ENCODE measurements at regions not wholly inside any gene's neighbourhood (a gene's known extent, or its start where the extent isn't known, plus 50 kb on each side); places are given as distances from the start of the nearest gene placed in this dataset.

DNA sequence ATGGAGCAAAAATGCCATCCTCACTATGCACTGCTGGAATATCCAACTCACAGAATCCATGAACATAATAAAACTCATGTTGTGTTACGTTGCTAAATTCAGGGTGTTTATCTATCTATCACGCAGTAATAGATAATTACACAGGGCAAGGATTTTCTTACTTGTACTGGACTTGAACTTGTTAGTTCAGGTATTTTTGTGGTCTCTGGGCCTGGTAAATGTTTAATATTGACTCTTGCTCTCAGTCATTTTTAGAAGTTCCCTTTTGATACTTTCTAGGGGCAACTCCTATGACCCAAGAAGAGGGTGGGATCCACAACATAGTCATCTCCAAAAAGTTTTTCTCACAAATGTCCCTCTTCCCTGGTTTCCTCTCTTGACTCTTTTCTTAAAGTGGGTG is 522.4 kb upstream of the IGFBP7 start:
- H3K9ac ChIP-seq (ENCODE audit: low read length) = no peak overlapping the region
- H3K36me3 ChIP-seq (ENCODE audit: control insufficient read depth in 1 of 2, insufficient read depth in 2 of 2, low read length in 2 of 2) = no peaks in the 10 kb centered on the region
- no peak overlapping the region for H2AK5ac ChIP-seq (ENCODE audit: low read length)
- H4K8ac ChIP-seq (ENCODE audit: low read depth, low read length) = no peak overlapping the region
- WGBS (ENCODE audit: extremely low coverage, insufficient coverage, insufficient read length) = no CpG with 5 or more reads among the region's 2 CpGs
- H3K4me2 ChIP-seq (ENCODE audit: low read length) = no peak overlapping the region
- H2AFZ ChIP-seq (ENCODE audit: insufficient read depth, low read length, poor library complexity) = no peak overlapping the region
- no peaks in the 10 kb centered on the region for H3K79me2 ChIP-seq (ENCODE audit: control insufficient read depth, insufficient read depth, low read length, poor library complexity)
- no peaks in the 10 kb centered on the region for H3K27me3 ChIP-seq (ENCODE audit: insufficient read depth, low read length)
- H3K4ac ChIP-seq (ENCODE audit: low read depth, low read length) = no peak overlapping the region
- no peak for DNase-seq
- H2BK120ac ChIP-seq (ENCODE audit: insufficient read depth, low read length, poor library complexity) = no peak overlapping the region
- no peak overlapping the region for H3K23ac ChIP-seq (ENCODE audit: low read length)
- no peaks in the 10 kb centered on the region for H3K4me1 ChIP-seq (ENCODE audit: control insufficient read depth in 1 of 2, insufficient read depth in 2 of 2, low read length in 2 of 2)
- H3K18ac ChIP-seq (ENCODE audit: low read length) = no peak overlapping the region
- H4K91ac ChIP-seq (ENCODE audit: low read depth, low read length) = no peak overlapping the region
- no peaks in the 10 kb centered on the region for H3K79me1 ChIP-seq (ENCODE audit: low read length)
- H2BK5ac ChIP-seq (ENCODE audit: low read depth, low read length, poor library complexity) = no peak overlapping the region
- H3K27ac ChIP-seq (ENCODE audit: low read depth, low read length) = no peak overlapping the region
- no peak overlapping the region for H3K14ac ChIP-seq (ENCODE audit: low read length)
- no peak overlapping the region for H3K4me3 ChIP-seq (ENCODE audit: low read depth, low read length)
- H3K9me3 ChIP-seq (ENCODE audit: insufficient read depth, low read depth, low read length) = no peaks in the 10 kb centered on the region
- H4K12ac ChIP-seq (ENCODE audit: low read depth, low read length) = no peak overlapping the region
- no peak overlapping the region for H2BK12ac ChIP-seq (ENCODE audit: low read length)

DNA sequence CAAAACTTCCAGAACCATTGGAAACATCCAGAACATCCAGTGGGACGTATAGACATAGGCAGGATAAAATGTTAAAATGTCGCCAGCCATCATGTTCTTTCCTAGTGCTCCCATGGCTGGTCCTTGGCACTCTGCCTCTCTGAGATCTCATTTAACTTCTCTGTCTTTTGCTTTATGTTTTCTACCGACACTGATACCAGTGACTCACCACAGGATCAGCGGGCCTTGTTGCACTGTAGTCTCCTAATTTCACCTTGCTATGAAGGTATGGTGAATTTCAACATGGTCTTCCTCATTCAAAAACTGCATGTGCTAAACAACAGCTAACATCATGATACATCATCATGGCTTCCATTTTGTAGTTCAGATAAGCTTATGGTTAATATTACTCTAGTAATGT is 521.0 kb upstream of the IGFBP7 start:
- no peak overlapping the region for H3K4me3 ChIP-seq (ENCODE audit: low read depth, low read length)
- H3K79me1 ChIP-seq (ENCODE audit: low read length) = no peaks in the 10 kb centered on the region
- no peak overlapping the region for H3K9ac ChIP-seq (ENCODE audit: low read length)
- no peak overlapping the region for H3K18ac ChIP-seq (ENCODE audit: low read length)
- no peak overlapping the region for H3K27ac ChIP-seq (ENCODE audit: low read depth, low read length)
- H4K91ac ChIP-seq (ENCODE audit: low read depth, low read length) = no peak overlapping the region
- H2AFZ ChIP-seq (ENCODE audit: insufficient read depth, low read length, poor library complexity) = no peak overlapping the region
- H3K36me3 ChIP-seq (ENCODE audit: control insufficient read depth in 1 of 2, insufficient read depth in 2 of 2, low read length in 2 of 2) = no peaks in the 10 kb centered on the region
- no peak overlapping the region for H2BK120ac ChIP-seq (ENCODE audit: insufficient read depth, low read length, poor library complexity)
- H3K9me3 ChIP-seq (ENCODE audit: insufficient read depth, low read depth, low read length) = no peaks in the 10 kb centered on the region
- H2BK5ac ChIP-seq (ENCODE audit: low read depth, low read length, poor library complexity) = no peak overlapping the region
- H2AK5ac ChIP-seq (ENCODE audit: low read length) = no peak overlapping the region
- no peak overlapping the region for H2BK12ac ChIP-seq (ENCODE audit: low read length)
- no peaks in the 10 kb centered on the region for H3K4me1 ChIP-seq (ENCODE audit: control insufficient read depth in 1 of 2, insufficient read depth in 2 of 2, low read length in 2 of 2)
- no peak overlapping the region for H3K4me2 ChIP-seq (ENCODE audit: low read length)
- DNase-seq = peak in 1 of 2 donors; percentile 10
- H3K27me3 ChIP-seq (ENCODE audit: insufficient read depth, low read length) = no peaks in the 10 kb centered on the region
- no peaks in the 10 kb centered on the region for H3K79me2 ChIP-seq (ENCODE audit: control insufficient read depth, insufficient read depth, low read length, poor library complexity)
- H4K8ac ChIP-seq (ENCODE audit: low read depth, low read length) = no peak overlapping the region
- no peak overlapping the region for H4K12ac ChIP-seq (ENCODE audit: low read depth, low read length)
- H3K4ac ChIP-seq (ENCODE audit: low read depth, low read length) = no peak overlapping the region
- no peak overlapping the region for H3K14ac ChIP-seq (ENCODE audit: low read length)
- WGBS (ENCODE audit: extremely low coverage, insufficient coverage, insufficient read length) = no CpG with 5 or more reads among the region's 4 CpGs
- no peak overlapping the region for H3K23ac ChIP-seq (ENCODE audit: low read length)

- no peak overlapping the region for H2AK5ac ChIP-seq (ENCODE audit: low read length)
- no peak overlapping the region for H3K18ac ChIP-seq (ENCODE audit: low read length)
- H3K4ac ChIP-seq (ENCODE audit: low read depth, low read length) = no peak overlapping the region
- peaks cover 6% of the 10 kb centered on the region for H3K9me3 ChIP-seq (ENCODE audit: insufficient read depth, low read depth, low read length)
- H3K79me2 ChIP-seq (ENCODE audit: control insufficient read depth, insufficient read depth, low read length, poor library complexity) = no peaks in the 10 kb centered on the region
- no peak overlapping the region for H3K4me3 ChIP-seq (ENCODE audit: low read depth, low read length)
- no peak overlapping the region for H2AFZ ChIP-seq (ENCODE audit: insufficient read depth, low read length, poor library complexity)
- no peak for DNase-seq
- no peak overlapping the region for H3K27ac ChIP-seq (ENCODE audit: low read depth, low read length)
- no peak overlapping the region for H3K14ac ChIP-seq (ENCODE audit: low read length)
- WGBS (ENCODE audit: extremely low coverage, insufficient coverage, insufficient read length) = no CpG with 5 or more reads among the region's 5 CpGs
- no peak overlapping the region for H2BK12ac ChIP-seq (ENCODE audit: low read length)
- no peak overlapping the region for H4K8ac ChIP-seq (ENCODE audit: low read depth, low read length)
- no peak overlapping the region for H4K91ac ChIP-seq (ENCODE audit: low read depth, low read length)
- H3K23ac ChIP-seq (ENCODE audit: low read length) = no peak overlapping the region
- H3K79me1 ChIP-seq (ENCODE audit: low read length) = no peaks in the 10 kb centered on the region
- no peak overlapping the region for H3K4me2 ChIP-seq (ENCODE audit: low read length)
- H2BK120ac ChIP-seq (ENCODE audit: insufficient read depth, low read length, poor library complexity) = no peak overlapping the region
- H2BK5ac ChIP-seq (ENCODE audit: low read depth, low read length, poor library complexity) = no peak overlapping the region
- no peaks in the 10 kb centered on the region for H3K27me3 ChIP-seq (ENCODE audit: insufficient read depth, low read length)
- no peak overlapping the region for H4K12ac ChIP-seq (ENCODE audit: low read depth, low read length)
- H3K9ac ChIP-seq (ENCODE audit: low read length) = no peak overlapping the region
- H3K4me1 ChIP-seq (ENCODE audit: control insufficient read depth in 1 of 2, insufficient read depth in 2 of 2, low read length in 2 of 2) = no peaks in the 10 kb centered on the region
- no peaks in the 10 kb centered on the region for H3K36me3 ChIP-seq (ENCODE audit: control insufficient read depth in 1 of 2, insufficient read depth in 2 of 2, low read length in 2 of 2)
These were observed 517.8 kb upstream of the IGFBP7 start for GRCh38 chr4:57628004-57628403.

GRCh38 chr4:57614257-57614932 is 504.2 kb upstream of the IGFBP7 start:
- no peak overlapping the region for H3K14ac ChIP-seq (ENCODE audit: low read length)
- no peaks in the 10 kb centered on the region for H3K79me1 ChIP-seq (ENCODE audit: low read length)
- H3K9ac ChIP-seq (ENCODE audit: low read length) = no peak overlapping the region
- no peak overlapping the region for H4K91ac ChIP-seq (ENCODE audit: low read depth, low read length)
- H2AFZ ChIP-seq (ENCODE audit: insufficient read depth, low read length, poor library complexity) = no peak overlapping the region
- DNase-seq = no peak
- no peak overlapping the region for H3K4me2 ChIP-seq (ENCODE audit: low read length)
- no peak overlapping the region for H3K4me3 ChIP-seq (ENCODE audit: low read depth, low read length)
- H2AK5ac ChIP-seq (ENCODE audit: low read length) = no peak overlapping the region
- H3K9me3 ChIP-seq (ENCODE audit: insufficient read depth, low read depth, low read length) = no peaks in the 10 kb centered on the region
- no peak overlapping the region for H3K27ac ChIP-seq (ENCODE audit: low read depth, low read length)
- H2BK120ac ChIP-seq (ENCODE audit: insufficient read depth, low read length, poor library complexity) = no peak overlapping the region
- H2BK12ac ChIP-seq (ENCODE audit: low read length) = no peak overlapping the region
- H3K18ac ChIP-seq (ENCODE audit: low read length) = no peak overlapping the region
- no peak overlapping the region for H3K4ac ChIP-seq (ENCODE audit: low read depth, low read length)
- no peaks in the 10 kb centered on the region for H3K36me3 ChIP-seq (ENCODE audit: control insufficient read depth in 1 of 2, insufficient read depth in 2 of 2, low read length in 2 of 2)
- no peaks in the 10 kb centered on the region for H3K27me3 ChIP-seq (ENCODE audit: insufficient read depth, low read length)
- no peak overlapping the region for H2BK5ac ChIP-seq (ENCODE audit: low read depth, low read length, poor library complexity)
- no peaks in the 10 kb centered on the region for H3K79me2 ChIP-seq (ENCODE audit: control insufficient read depth, insufficient read depth, low read length, poor library complexity)
- H4K12ac ChIP-seq (ENCODE audit: low read depth, low read length) = no peak overlapping the region
- no peaks in the 10 kb centered on the region for H3K4me1 ChIP-seq (ENCODE audit: control insufficient read depth in 1 of 2, insufficient read depth in 2 of 2, low read length in 2 of 2)
- no CpG with 5 or more reads among the region's 5 CpGs for WGBS (ENCODE audit: extremely low coverage, insufficient coverage, insufficient read length)
- H4K8ac ChIP-seq (ENCODE audit: low read depth, low read length) = no peak overlapping the region
- H3K23ac ChIP-seq (ENCODE audit: low read length) = no peak overlapping the region

Measured in trophoblast cell (in vitro differentiated cells and primary cell).